ENCODE measurements at regions not wholly inside any gene's neighbourhood (a gene's known extent, or its start where the extent isn't known, plus 50 kb on each side); places are given as distances from the start of the nearest gene placed in this dataset.

GRCh38 chr2:18741895-18742732 lies 152.7 kb upstream of the NT5C1B start:
- no peak for DNase-seq (ENCODE audit: low read depth)
- TF ChIP-seq CTCF (IDR thresholded peaks at IDR 0.05; ENCODE audit: control insufficient read depth, extremely low read depth, insufficient read depth) = 0 out of 2 replicates have a peak, but pooled peaks have one; percentile 10

GRCh38 chr2:18741191-18741590 lies 151.8 kb upstream of the NT5C1B start:
- TF ChIP-seq CTCF (IDR thresholded peaks at IDR 0.05; ENCODE audit: control insufficient read depth, extremely low read depth, insufficient read depth) = no peak
- no peak overlapping the region for H3K4me3 ChIP-seq (ENCODE audit: low read depth, low read length)
- no peak for DNase-seq (ENCODE audit: low read depth)

More at GRCh38 chr2:18741895-18742732, 152.7 kb upstream of the NT5C1B start:
- no peak overlapping the region for H3K4me3 ChIP-seq (ENCODE audit: low read depth, low read length)

- H3K4me3 ChIP-seq (ENCODE audit: low read depth, low read length) = no peak overlapping the region
- DNase-seq (ENCODE audit: low read depth) = no peak
- no peak for TF ChIP-seq CTCF (IDR thresholded peaks at IDR 0.05; ENCODE audit: control insufficient read depth, extremely low read depth, insufficient read depth)
These were observed 151.1 kb upstream of the NT5C1B start for GRCh38 chr2:18740474-18740881.

DNA sequence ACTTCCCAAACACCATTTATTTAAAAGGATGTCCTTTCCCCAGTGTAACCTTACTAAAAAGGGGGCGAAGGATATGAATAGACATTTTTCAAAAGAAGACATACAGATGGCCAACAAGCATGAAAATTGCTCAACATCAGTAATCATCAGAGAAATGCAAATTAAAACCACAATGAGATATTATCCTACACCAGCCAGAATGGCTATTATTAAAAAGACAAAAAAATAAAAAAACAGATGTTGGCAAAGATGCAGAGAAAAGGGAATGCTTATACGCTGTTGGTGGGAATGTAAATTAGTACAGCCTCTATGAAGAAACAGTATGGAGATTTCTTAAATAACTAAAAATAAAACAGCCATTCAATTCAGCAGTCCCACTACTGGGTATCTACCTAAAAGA lies 142.3 kb upstream of the NT5C1B start:
- no peak overlapping the region for H3K4me3 ChIP-seq (ENCODE audit: low read depth, low read length)
- TF ChIP-seq CTCF (IDR thresholded peaks at IDR 0.05; ENCODE audit: control insufficient read depth, extremely low read depth, insufficient read depth) = no peak
- no peak for DNase-seq (ENCODE audit: low read depth)

DNA sequence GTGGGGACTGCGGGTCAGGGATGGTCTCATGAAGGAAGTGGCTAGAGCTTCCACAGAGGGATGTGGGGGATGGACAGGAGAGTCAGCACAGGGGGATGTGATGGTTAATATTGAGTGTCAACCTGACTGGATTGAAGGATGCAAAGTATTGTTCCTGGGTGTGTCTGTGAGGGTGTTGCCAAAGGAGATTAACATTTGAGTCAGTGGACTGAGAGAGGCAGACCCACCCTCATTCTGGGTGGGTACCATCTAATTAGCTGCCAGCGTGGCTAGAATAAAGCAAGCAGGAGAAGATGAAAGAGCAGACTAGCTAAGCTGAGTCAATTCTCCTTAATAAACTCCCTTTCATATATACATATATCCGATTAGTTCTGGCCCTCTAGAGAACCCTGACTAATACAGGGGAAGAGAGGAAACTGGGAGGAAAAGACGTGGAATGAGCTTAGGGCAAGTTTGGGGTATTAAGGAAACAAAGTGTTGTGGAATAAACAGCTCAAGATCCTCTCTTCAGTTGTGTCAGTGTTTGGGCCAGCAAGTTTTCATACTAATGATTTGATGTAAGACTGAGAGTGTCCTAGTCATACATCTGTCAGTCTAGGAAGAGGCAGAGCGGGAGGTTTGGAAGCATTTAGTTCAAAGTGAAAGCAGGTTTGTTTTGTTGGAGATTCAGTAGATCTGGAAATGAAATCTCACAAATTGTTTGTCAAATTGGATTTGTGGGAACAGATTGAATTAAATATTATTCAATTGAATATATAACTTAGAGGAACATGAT lies 135.2 kb upstream of the NT5C1B start:
- no peak for TF ChIP-seq CTCF (IDR thresholded peaks at IDR 0.05; ENCODE audit: control insufficient read depth, extremely low read depth, insufficient read depth)
- no peak for DNase-seq (ENCODE audit: low read depth)
- H3K4me3 ChIP-seq (ENCODE audit: low read depth, low read length) = no peak overlapping the region

GRCh38 chr2:18723219-18723618 lies 133.8 kb upstream of the NT5C1B start:
- H3K4me3 ChIP-seq (ENCODE audit: low read depth, low read length) = no peak overlapping the region
- no peak for TF ChIP-seq CTCF (IDR thresholded peaks at IDR 0.05; ENCODE audit: control insufficient read depth, extremely low read depth, insufficient read depth)
- DNase-seq (ENCODE audit: low read depth) = no peak
